Bronchial epithelial cell (primary cell): ENCODE measurements at regions not wholly inside any gene's neighbourhood (a gene's known extent, or its start where the extent isn't known, plus 50 kb on each side); places are given as distances from the start of the nearest gene placed in this dataset.

Experiments
- DNase-seq: peaks from one replicate; pipeline ENCODE4 v3.0.0-alpha.2; 2010; ENCODE audit warnings: low read depth
- FAIRE-seq: peaks from 2 replicates; lab custom pipeline; 2011; peaks lifted over from hg19 to GRCh38; lab: Jason Lieb, UNC
- H3K27me3 ChIP-seq: 2 replicates; pipeline ENCODE4 v1.5.1; 2011; ENCODE audit warnings: low read length; ENCODE audit not compliant: control insufficient read depth, insufficient read depth
- H3K36me3 ChIP-seq: 2 replicates; pipeline ENCODE4 v1.5.1; 2011; ENCODE audit warnings: low read length; ENCODE audit not compliant: control insufficient read depth, insufficient read depth
- H3K4me3 ChIP-seq: 2 replicates; pipeline ENCODE4 v1.5.1; 2011; ENCODE audit warnings: mild to moderate bottlenecking, low read depth, low read length, control low read depth
- CTCF ChIP-seq: IDR thresholded peaks from 2 replicates; pipeline ENCODE4 v1.5.1; 2011; ENCODE audit warnings: mild to moderate bottlenecking, moderate library complexity, low read length, control low read depth, inconsistent platforms; ENCODE audit not compliant: insufficient read depth, severe bottlenecking

GRCh38 chr11:15882876-15883454 lies 473.4 kb downstream of the SOX6 start:
- Histone ChIP-seq H3K4me3 (no peak overlapping the region), H3K27me3 (no peaks in the 10 kb centered on the region), H3K36me3 (no peaks in the 10 kb centered on the region)
- DNase-seq (no peak), FAIRE-seq (no peak)
- no peak for TF ChIP-seq CTCF

GRCh38 chr11:15883455-15883920 lies 472.9 kb downstream of the SOX6 start:
- FAIRE-seq (no peak), DNase-seq (no peak)

GRCh38 chr11:15884141-15884540 lies 472.2 kb downstream of the SOX6 start:
- DNase-seq (no peak), FAIRE-seq (no peak)
- H3K27me3 ChIP-seq: no peaks in the 10 kb centered on the region
- no peaks in the 10 kb centered on the region for H3K36me3 ChIP-seq
- TF ChIP-seq CTCF: no peak
- H3K4me3 ChIP-seq: no peak overlapping the region

More at GRCh38 chr11:15883455-15883920, 472.9 kb downstream of the SOX6 start:
- Histone ChIP-seq H3K4me3 (no peak overlapping the region), H3K36me3 (no peaks in the 10 kb centered on the region), H3K27me3 (no peaks in the 10 kb centered on the region)
- TF ChIP-seq CTCF: no peak

GRCh38 chr11:15884777-15885540 lies 471.4 kb downstream of the SOX6 start:
- Histone ChIP-seq H3K36me3 (no peaks in the 10 kb centered on the region), H3K27me3 (no peaks in the 10 kb centered on the region), H3K4me3 (no peak overlapping the region)
- TF ChIP-seq CTCF: no peak
- FAIRE-seq: no peak
- DNase-seq: no peak

- Histone ChIP-seq H3K27me3 (no peaks in the 10 kb centered on the region), H3K36me3 (no peaks in the 10 kb centered on the region), H3K4me3 (no peak overlapping the region)
- FAIRE-seq (no peak), DNase-seq (no peak)
- no peak for TF ChIP-seq CTCF
Measured at GRCh38 chr11:15885854-15886253, 470.5 kb downstream of the SOX6 start.
